ENCODE measurements at regions not wholly inside any gene's neighbourhood (a gene's known extent, or its start where the extent isn't known, plus 50 kb on each side); places are given as distances from the start of the nearest gene placed in this dataset.
"Not testable (repeated sequence)": the region's sequence is repeated elsewhere in the genome, so short reads cannot be mapped to it uniquely, and the experiment has no call there.

DNA sequence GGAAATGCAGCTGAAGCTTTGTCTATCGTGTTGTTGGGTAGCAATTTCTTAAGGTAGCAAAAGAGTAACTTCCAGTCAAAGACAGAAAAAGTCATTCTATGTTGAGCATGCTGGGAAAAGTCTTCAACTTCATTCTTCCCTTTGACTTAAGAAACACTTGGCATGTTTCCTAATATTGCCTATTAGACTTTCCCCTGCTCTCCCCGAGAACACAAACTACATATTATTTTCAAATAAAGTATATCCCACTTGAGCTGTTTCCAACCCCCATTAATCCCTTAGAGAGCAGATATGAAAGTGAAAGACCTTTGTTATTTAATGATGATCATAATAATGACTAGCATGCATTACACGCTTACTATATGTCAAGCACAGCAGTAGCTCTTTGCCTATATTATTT is 136.0 kb upstream of the SPOPL start:
- in situ Hi-C loops (cut with HindIII; ENCODE audit: low pct_unique_long_range_greater_than_20kb, low sequenced_read_pairs): no loop called here

DNA sequence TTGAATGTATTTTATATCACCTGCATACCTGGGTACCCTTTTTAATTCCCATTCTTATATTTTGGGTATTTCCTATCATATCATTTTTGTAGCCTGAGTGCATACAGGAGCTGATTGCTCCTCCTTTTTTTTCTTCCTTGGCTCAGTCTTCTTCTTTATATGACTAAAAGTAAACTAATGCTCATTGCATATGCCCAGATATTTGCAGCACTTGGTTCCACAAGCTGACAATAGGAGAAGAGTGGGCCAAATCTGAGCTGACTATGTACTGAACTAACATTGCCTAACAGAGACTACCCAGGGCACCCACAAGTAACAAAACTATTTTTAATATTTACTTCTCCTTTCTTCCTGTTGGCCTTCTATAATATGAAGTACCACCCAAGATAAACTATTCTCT is 131.7 kb upstream of the SPOPL start:
- no peak for DNase-seq (ENCODE audit: low read depth, low spot score)
- in situ Hi-C loops (cut with HindIII; ENCODE audit: low pct_unique_long_range_greater_than_20kb, low sequenced_read_pairs): no loop called here

More for the DNA sequence above, 136.0 kb upstream of the SPOPL start:
- no peak for DNase-seq (ENCODE audit: low read depth, low spot score)

DNA sequence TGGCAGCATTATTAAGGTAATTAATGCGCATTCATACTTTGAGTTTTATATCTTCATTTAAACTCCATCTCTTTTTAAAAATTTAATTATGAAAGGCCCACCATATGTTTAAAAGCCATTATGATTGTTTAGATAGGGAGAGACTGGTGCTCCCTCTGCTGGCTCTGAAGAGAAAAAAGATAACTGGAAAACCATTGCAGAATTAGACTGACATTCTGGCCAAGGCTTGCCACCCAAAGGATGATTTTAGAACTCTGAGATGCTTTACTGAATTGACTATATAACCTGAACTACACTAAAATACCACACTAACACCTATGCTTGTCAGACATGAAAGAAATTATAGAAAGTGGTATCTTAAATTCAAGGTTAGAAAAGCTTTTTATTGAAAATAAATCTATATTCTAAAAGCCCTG is 127.6 kb upstream of the SPOPL start:
- peak; percentile 63 for DNase-seq (ENCODE audit: low read depth, low spot score)
- in situ Hi-C loops (cut with HindIII; ENCODE audit: low pct_unique_long_range_greater_than_20kb, low sequenced_read_pairs): no loop called here

DNA sequence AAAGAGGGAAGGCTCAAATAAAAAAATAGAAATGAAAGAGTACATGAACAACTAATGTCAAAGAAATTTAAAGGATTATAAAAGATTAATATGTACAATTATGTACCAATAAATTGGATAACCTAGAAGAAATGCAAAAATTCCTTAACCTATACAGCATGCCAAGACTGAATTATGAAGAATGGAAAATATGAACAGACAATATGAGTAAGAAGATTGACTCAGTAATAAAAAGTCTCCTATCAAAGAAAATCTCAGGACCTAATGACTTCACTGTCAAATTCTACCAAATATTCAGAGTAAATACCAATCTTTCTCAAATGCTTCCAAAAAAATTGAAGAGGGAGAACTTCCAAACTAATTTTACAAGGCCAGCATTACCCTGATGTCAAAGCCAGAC is 120.2 kb upstream of the SPOPL start:
- no peak for DNase-seq (ENCODE audit: low read depth, low spot score)
- in situ Hi-C loops (cut with HindIII; ENCODE audit: low pct_unique_long_range_greater_than_20kb, low sequenced_read_pairs): no loop called here

DNA sequence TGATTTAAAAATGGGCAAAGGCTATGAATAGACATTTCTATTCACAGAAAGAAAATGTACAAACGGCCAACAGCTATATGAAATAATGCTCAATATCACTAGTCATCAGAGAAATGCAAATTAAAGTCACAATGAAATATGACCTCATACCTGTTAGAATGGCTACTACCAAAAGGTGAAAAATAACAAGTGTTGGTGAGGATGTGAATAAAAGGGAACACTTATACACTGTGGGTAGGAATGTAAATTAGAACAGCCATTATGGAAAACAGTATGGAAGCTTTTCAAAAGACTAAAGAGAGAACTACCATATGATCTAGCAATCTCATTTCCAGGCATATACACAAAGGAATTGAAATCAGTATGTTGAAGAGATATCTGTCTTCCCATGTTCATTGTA is 118.9 kb upstream of the SPOPL start:
- DNase-seq (ENCODE audit: low read depth, low spot score): no peak
- in situ Hi-C loops (cut with HindIII; ENCODE audit: low pct_unique_long_range_greater_than_20kb, low sequenced_read_pairs): no loop called here

DNA sequence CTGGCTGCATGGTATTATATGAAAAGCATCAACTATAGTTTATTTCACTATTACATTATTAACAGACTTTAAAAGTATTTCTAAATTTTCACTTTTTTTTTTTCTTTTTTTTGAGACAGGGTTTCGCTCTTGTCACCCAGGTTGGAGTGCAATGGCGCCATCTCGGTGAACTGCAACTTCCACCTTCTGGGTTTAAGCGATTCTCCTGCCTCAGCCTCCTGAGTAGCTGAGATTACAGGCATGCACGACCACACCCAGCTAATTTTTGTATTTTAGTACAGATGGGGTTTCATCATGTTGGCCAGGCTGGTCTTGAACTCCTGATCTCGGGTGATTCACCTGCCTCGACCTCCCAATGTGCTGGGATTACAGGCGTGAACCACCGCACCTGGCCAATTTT is 115.4 kb upstream of the SPOPL start:
- in situ Hi-C loops (cut with HindIII; ENCODE audit: low pct_unique_long_range_greater_than_20kb, low sequenced_read_pairs); DNase-seq (ENCODE audit: low read depth, low spot score): not testable (repeated sequence)

DNA sequence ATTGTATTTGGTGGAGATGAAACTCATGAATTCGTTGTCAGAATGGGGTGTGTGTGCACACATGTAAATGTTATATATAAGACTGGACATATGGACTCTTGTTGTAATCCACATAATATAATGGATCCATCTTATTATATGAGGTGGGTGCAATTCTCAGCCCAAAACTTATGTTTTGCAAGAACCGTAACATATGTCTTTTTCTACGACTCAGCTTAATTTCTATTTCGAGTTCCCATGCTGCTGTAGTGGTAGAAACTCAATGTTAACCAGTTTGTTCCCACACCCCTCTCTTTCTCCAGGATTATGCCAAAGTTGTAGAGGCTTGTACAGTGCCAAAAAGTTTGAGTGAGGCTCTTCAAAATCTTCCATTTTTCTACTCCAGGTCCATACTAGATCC is 112.5 kb upstream of the SPOPL start:
- DNase-seq (ENCODE audit: low read depth, low spot score): no peak
- in situ Hi-C loops (cut with HindIII; ENCODE audit: low pct_unique_long_range_greater_than_20kb, low sequenced_read_pairs): no loop called here

DNA sequence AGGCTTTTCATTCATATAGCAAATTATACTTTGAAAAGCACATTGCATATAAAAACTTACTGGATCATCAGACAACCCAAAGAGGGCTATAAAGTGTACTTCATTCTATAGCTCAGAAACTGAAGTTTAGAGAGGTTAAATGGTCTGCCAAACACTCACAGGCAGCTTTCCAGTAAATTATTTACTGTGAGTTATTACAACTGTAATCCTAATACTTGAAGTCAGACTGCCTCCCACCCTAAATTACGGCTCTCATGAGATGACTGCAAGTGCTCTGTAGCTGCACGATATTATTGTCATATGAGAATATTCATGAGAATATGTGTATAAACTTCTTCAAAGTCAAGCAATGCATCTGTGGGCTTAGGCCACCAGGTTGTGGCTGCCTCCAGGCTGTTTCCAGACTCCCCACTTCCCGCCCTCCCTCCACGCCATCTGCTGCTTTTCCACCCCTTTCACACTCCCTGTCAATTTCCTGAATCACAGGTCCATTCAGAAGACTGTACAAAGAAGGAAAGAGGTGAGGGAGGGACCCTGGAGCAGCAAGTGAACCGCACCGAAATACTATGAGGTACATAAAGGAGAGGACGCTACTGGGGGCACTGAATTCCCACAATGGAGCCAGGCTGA is 111.1 kb upstream of the SPOPL start:
- in situ Hi-C loops (cut with HindIII; ENCODE audit: low pct_unique_long_range_greater_than_20kb, low sequenced_read_pairs): no loop called here

DNA sequence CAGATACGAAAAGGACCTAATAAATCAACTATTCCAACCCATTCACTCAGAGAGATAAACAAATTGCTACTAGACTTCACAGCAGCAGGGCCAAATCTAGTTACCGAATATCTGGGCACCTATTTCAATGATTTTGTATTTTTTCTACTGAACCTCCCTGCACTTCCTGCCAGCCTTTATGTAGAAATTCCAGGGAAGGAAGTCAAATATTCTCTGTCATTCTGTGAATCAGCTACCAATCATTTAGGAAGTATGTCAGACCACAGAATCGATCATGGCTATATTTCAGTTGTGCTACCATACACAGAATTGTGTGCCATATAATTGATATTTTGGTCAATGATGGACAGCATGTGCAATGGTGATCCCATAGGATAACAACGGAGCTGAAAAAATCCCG is 109.6 kb upstream of the SPOPL start:
- in situ Hi-C loops (cut with HindIII; ENCODE audit: low pct_unique_long_range_greater_than_20kb, low sequenced_read_pairs): no loop called here
- no peak for DNase-seq (ENCODE audit: low read depth, low spot score)

More for the DNA sequence above, 111.1 kb upstream of the SPOPL start:
- no peak for DNase-seq (ENCODE audit: low read depth, low spot score)

DNA sequence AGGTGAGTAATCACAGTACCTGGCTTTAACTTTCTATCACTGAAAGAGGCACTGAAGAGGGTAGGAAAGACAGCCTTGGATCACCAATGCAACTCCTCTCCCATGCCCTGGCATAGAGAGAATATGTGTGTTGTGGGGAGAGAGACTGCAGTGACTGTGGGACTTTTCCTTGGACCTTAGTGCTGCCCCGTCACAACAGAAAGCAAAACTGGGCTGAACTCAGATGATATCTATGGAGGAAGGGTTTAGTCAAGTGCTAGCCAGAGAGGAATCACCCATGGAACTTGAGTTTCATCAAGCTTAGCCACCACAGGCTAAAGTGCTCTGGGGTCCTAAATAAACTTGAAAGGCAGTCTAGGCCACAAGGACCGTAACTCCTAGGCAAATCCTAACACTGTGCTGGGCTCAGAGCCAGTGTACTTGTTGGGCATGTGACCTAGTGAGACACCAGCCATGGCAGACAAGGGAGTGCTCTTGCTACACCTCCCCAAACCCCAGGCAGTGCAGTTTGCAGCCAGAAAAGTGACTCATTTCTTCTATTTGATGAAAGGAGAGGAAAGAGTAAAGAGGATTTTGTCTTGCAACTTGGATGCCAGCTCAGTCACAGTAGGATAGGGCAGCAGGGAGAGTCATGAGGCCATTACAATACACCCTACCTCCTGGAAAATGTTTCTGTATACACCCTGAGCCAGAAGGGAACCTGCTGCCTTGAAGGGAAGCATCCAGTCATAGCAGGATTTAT is 105.8 kb upstream of the SPOPL start:
- in situ Hi-C loops (cut with HindIII; ENCODE audit: low pct_unique_long_range_greater_than_20kb, low sequenced_read_pairs): no loop called here
- DNase-seq (ENCODE audit: low read depth, low spot score): peak; percentile 32

DNA sequence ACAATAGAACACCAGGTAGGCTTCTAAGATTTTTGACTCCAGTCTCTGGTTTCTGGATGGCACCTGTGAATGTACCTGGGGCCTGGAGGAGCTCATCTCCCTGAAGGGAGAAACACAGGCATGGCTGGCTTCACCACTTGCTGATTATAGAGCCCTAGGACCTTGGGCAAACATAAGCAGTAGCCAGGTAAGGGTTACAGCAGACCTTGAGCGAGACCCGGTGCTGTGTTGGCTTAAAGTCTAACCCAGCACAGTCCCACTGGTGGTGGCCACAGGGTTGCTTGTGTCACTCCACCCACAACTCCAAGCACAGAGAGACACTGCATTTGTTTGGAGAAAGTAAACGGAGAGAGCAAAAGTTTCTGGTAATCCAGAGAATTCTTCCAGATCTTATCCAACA is 104.7 kb upstream of the SPOPL start:
- DNase-seq (ENCODE audit: low read depth, low spot score): no peak
- in situ Hi-C loops (cut with HindIII; ENCODE audit: low pct_unique_long_range_greater_than_20kb, low sequenced_read_pairs): no loop called here

DNA sequence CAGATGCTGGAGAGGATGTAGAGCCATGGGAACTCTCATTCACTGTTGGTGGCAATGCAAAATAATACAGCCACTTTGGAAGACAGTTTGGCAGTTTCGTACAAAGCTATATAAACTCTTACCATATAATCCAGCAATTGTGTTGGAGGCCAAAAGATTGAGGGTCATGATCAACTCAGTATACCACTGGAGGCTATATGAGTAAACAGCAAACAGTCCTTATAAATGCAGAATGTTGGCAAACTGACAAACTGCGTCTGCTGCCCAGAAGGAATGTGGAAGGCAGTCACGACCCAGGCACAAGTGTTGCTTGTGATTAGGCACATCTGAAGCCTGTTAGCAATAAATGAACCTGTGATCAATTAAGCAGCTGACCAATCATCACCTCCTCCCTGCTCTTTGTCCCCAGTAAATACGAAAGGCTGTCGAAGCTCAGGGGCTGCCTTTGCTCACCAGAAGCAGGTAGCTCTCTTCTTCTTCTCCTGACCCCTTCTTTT is 98.1 kb upstream of the SPOPL start:
- in situ Hi-C loops (cut with HindIII; ENCODE audit: low pct_unique_long_range_greater_than_20kb, low sequenced_read_pairs): no loop called here
- peak; percentile 95 for DNase-seq (ENCODE audit: low read depth, low spot score)

DNA sequence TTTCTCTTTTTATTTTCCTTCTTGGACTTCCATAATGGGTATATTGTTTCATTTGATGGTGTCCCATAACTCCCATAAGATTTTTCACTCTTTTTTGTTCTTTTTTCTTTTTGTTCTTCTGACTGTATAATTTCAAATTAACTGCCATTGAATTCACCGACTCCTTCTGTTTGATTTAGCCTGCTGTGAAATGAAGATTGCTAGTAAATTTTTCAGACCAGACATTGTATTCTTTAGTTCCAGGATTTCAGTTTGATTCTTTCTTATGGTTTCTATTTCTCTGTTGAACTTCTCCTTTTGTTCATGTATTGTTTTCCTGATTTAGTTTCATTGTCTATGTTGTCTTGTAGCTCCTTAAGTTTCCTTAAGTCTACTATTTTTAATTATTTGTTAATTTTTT is 87.6 kb upstream of the SPOPL start:
- in situ Hi-C loops (cut with HindIII; ENCODE audit: low pct_unique_long_range_greater_than_20kb, low sequenced_read_pairs): no loop called here
- DNase-seq (ENCODE audit: low read depth, low spot score): no peak

DNA sequence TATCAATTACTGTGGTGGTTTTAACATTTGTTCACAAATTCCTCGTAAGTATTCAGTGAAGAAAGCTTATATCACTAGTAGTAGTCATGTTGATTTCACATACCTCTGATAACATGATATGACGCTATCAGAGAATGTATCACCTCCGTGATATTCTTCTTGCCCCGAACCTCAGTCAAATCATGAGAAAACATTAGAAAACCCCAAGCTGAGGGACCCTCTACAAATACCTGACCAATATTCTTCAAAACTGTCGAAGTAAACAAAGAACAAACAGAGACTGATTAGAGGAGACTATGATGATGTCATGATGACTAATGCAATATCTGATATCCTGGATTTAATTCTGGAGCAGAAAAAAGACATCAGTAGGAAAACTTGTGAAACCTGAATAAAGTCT is 85.6 kb upstream of the SPOPL start:
- in situ Hi-C loops (cut with HindIII; ENCODE audit: low pct_unique_long_range_greater_than_20kb, low sequenced_read_pairs): no loop called here
- DNase-seq (ENCODE audit: low read depth, low spot score): no peak

DNA sequence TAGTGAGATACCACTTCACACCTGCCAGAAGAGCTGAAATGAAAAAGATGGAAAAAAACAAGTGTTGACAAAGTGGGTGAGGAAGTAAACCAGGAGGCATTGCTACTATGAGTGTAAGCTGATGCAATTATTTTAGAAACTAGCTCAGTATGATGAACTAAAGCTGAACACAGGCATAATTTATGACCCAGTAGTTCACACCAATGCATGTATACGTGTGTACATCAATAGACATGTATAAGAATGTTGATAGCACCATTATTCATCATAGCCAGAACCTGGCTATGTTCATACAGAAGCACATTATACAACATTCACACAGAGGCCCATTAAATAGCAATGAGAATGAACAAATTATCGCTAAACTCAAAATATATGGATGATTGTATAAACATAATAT is 83.1 kb upstream of the SPOPL start:
- in situ Hi-C loops (cut with HindIII; ENCODE audit: low pct_unique_long_range_greater_than_20kb, low sequenced_read_pairs): no loop called here
- DNase-seq (ENCODE audit: low read depth, low spot score): no peak

DNA sequence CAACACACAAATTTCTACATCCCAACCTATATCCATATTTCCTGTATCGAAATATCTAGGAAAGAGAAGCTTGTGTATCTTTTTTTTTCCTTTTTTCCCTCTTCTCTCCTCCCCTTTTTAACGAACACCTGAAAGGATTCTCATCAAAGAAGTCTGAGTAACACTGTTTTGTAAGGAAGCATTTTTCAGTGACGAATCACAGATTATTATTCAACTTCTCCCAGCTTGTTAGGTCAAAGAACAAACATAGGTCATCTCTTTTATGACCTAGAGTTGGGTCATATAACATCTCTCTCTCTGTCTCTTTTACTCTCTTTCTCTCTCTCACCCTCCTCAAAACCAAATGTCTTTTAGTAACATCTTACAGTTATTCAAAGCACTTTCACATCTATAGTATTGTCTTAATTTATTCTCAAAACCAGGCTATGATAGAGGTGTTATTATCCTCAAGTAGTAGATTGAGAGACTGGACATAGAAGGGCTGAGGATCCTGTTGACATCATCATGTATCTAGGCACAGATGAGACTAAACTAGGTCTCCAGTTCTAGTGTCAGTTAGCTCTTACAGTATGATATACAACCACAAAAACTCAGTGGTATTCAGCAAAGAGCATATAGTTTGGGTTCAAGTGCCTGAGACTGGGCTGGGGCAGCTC is 80.1 kb upstream of the SPOPL start:
- in situ Hi-C loops (cut with HindIII; ENCODE audit: low pct_unique_long_range_greater_than_20kb, low sequenced_read_pairs): no loop called here
- DNase-seq (ENCODE audit: low read depth, low spot score): no peak

DNA sequence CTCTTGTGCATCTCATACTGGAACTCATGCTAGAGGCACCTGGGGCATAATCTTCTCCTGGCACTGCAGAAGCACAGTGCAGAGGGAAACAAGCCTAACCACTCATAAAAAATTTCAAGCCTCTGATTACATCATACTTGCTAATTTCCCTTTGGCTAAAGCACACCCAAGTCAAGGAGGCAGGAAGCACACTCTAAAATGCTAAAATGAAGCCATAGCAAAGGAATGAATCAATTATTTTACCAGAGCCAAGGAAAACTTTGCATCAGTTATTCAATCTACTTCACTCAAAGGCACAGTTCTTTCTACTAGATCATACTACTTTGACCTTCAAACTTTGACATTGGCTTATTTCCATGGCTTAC is 79.6 kb upstream of the SPOPL start:
- no peak for DNase-seq (ENCODE audit: low read depth, low spot score)
- in situ Hi-C loops (cut with HindIII; ENCODE audit: low pct_unique_long_range_greater_than_20kb, low sequenced_read_pairs): no loop called here

DNA sequence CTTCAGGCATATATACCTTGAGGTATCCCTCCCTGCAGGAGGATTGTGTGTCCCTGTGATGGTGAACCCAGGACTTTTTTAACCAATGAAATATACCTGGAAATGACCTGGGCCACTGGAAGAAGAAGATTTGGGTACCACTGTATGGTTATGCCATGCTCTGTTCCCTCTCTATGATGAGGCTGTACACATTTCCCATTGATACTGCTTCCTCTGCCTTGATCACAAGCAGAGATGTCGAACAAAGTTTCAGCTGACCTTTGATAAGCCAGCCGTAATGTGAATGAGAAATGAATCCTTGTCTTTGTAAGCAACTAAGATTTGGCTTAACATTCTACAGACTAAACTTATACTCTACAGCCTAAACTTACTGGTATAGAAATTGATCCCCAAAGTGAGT is 78.4 kb upstream of the SPOPL start:
- in situ Hi-C loops (cut with HindIII; ENCODE audit: low pct_unique_long_range_greater_than_20kb, low sequenced_read_pairs): no loop called here

DNA sequence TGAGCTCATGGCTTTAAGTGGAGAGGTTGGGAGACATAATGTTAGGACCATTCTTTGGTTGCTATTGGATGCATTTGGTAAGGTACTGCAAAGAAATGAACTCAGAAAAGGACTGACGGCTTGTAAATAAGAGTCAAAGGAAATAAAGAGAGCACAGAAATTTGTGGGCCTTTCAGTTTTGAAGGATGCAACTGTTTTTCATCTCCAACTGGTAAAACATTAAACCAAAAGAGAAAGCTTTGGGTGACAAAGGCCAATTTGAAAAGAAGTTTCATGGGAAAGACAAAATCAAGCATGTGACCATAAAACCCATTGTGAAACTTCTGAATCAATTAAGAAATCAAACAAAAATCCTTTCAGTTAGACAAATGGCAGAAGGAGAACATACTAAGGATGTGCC is 77.8 kb upstream of the SPOPL start:
- DNase-seq (ENCODE audit: low read depth, low spot score): no peak
- in situ Hi-C loops (cut with HindIII; ENCODE audit: low pct_unique_long_range_greater_than_20kb, low sequenced_read_pairs): no loop called here

More for the DNA sequence above, 78.4 kb upstream of the SPOPL start:
- DNase-seq (ENCODE audit: low read depth, low spot score): no peak
